ENCODE measurements at regions not wholly inside any gene's neighbourhood (a gene's known extent, or its start where the extent isn't known, plus 50 kb on each side); places are given as distances from the start of the nearest gene placed in this dataset.

DNA sequence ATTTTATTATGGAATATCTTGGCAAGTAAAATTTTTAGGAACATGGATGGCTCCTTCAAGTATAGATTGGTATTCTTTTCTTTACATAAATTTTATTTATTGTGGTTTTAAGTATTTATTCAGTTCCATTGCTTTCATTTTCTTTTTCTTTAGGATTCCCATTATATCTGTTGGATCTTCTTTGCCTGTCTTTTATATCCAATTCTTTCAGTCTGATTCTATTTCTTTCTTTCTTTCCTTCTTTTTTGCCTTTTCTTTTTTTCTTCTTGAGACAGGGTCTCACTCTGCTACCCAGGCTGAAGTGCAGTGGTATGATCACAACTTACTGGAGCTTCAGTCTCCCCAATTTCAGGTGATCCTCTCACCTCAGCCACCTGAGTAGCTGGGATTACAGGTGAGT, 74.2 kb upstream of the GLI3 start:
- ATAC-seq (no peak), DNase-seq (no peak)
- TF ChIP-seq POLR2A (IDR thresholded peaks at IDR 0.05): no peak
- TF ChIP-seq CTCF (IDR thresholded peaks at IDR 0.05): no peak
- H3K4me1 ChIP-seq: peaks cover 0 to 2% (median 0%) of the 10 kb centered on the region in 12 donors
- H3K27ac ChIP-seq: no peak overlapping the region
- intact Hi-C loops (cut with DNase I): no loop called here
- peaks cover 0 to 21% (median 0%) of the 10 kb centered on the region in 12 donors for H3K9me3 ChIP-seq
- H3K4me3 ChIP-seq: no peak overlapping the region
- H3K27me3 ChIP-seq: no peaks in the 10 kb centered on the region
- no peaks in the 10 kb centered on the region for H3K36me3 ChIP-seq

- Histone ChIP-seq H3K4me1 (no peaks in the 10 kb centered on the region), H3K4me3 (no peak overlapping the region), H3K36me3 (no peaks in the 10 kb centered on the region), H3K9me3 (no peaks in the 10 kb centered on the region), H3K27ac (no peak overlapping the region), H3K27me3 (no peaks in the 10 kb centered on the region)
- ATAC-seq (no peak), DNase-seq (no peak)
- intact Hi-C loops (cut with DNase I): no loop called here
- WGBS, 4 donors: 72 to 81% (median 78%) methylated on average over 8 of the region's 8 CpGs
- no peak for TF ChIP-seq CTCF (IDR thresholded peaks at IDR 0.05)
- no peak for TF ChIP-seq POLR2A (IDR thresholded peaks at IDR 0.05)
Observed at GRCh38 chr7:42292991-42293521, 56.0 kb upstream of the GLI3 start.

DNA sequence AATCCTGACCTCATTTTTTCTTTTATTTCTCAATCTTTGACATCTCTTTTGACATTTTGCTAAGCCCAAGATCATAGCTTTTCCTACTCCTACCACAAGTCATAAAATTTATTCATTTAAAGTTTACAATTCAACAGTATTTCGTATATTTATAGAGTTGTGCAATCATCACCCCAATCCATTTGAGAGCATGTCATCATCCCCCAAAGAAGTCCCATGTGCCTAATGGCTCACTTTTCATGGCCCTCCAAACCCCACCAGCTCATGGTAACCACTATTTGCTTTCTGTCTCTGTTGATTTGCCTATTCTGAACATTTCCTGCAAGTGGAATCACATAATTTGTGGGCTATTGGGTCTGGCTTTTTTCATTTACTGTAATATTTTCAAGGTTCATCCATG, 52.5 kb upstream of the GLI3 start:
- no peak overlapping the region for H3K27ac ChIP-seq
- no peaks in the 10 kb centered on the region for H3K36me3 ChIP-seq
- TF ChIP-seq POLR2A (IDR thresholded peaks at IDR 0.05) (no peak), CTCF (IDR thresholded peaks at IDR 0.05) (no peak)
- no peaks in the 10 kb centered on the region for H3K4me1 ChIP-seq
- ATAC-seq (no peak), DNase-seq (no peak)
- H3K9me3 ChIP-seq: no peaks in the 10 kb centered on the region
- WGBS, 4 donors: 90 to 97% (median 92%) methylated on average over 1 of the region's 1 CpG
- intact Hi-C loops (cut with DNase I): no loop called here
- no peak overlapping the region for H3K4me3 ChIP-seq
- H3K27me3 ChIP-seq: no peaks in the 10 kb centered on the region

All from heart left ventricle (tissue), 16 donors.